ENCODE measurements at regions not wholly inside any gene's neighbourhood (a gene's known extent, or its start where the extent isn't known, plus 50 kb on each side); places are given as distances from the start of the nearest gene placed in this dataset.

DNA sequence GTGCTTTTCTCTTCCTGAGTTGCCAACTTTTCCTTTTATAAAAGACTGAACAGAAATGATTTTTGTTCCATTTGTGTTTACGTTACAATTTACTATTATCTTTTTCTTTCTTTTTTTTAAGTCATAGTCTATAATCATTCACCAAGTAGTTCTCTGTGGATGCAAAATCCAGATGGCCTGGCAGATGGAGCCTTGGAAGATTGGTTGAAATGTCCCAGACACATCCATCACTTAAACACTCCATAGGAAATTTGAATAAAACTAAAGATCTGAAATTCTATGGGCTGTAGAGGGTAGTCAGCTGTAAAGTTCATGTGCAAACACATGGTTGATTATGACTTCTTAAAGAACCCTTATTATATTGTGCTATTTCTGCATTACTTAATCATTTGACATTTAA lies 164.8 kb upstream of the DOCK10 start:
- Histone ChIP-seq H3K9ac (ENCODE audit: low read length) (no peak overlapping the region), H3K4me2 (ENCODE audit: low read length) (no peak overlapping the region), H3K79me2 (ENCODE audit: insufficient read depth, low read length) (no peaks in the 10 kb centered on the region), H4K20me1 (ENCODE audit: insufficient read depth, low read length) (no peaks in the 10 kb centered on the region), H2AFZ (ENCODE audit: low read length) (no peak overlapping the region), H3K27me3 (ENCODE audit: insufficient read depth, low read length) (no peaks in the 10 kb centered on the region), H3K9me2 (ENCODE audit: low read depth, low read length) (no peaks in the 10 kb centered on the region), H3K4me1 (ENCODE audit: insufficient read depth, low read length, severe bottlenecking) (no peaks in the 10 kb centered on the region), H3F3A (ENCODE audit: insufficient read depth, low read length) (no peaks in the 10 kb centered on the region), H3K36me3 (ENCODE audit: insufficient read depth, low read length) (no peaks in the 10 kb centered on the region), H3K27ac (ENCODE audit: low read depth, low read length, poor library complexity, severe bottlenecking) (no peak overlapping the region), H3K9me3 (ENCODE audit: low read length) (no peaks in the 10 kb centered on the region), H3K4me3 (ENCODE audit: low read depth, low read length, poor library complexity, severe bottlenecking) (no peak overlapping the region)
- TF ChIP-seq EZH2 (IDR thresholded peaks at IDR 0.05; ENCODE audit: borderline replicate concordance, low read length) (no peak), CTCF (IDR thresholded peaks at IDR 0.05; ENCODE audit: low read length) (no peak)

GRCh38 chr2:225196579-225196978 lies 154.3 kb upstream of the DOCK10 start:
- H3K4me1 ChIP-seq (ENCODE audit: insufficient read depth, low read length, severe bottlenecking): no peaks in the 10 kb centered on the region
- no peak overlapping the region for H3K9ac ChIP-seq (ENCODE audit: low read length)
- H3K27me3 ChIP-seq (ENCODE audit: insufficient read depth, low read length): no peaks in the 10 kb centered on the region
- no peaks in the 10 kb centered on the region for H4K20me1 ChIP-seq (ENCODE audit: insufficient read depth, low read length)
- no peaks in the 10 kb centered on the region for H3K9me3 ChIP-seq (ENCODE audit: low read length)
- H3K9me2 ChIP-seq (ENCODE audit: low read depth, low read length): no peaks in the 10 kb centered on the region
- no peaks in the 10 kb centered on the region for H3F3A ChIP-seq (ENCODE audit: insufficient read depth, low read length)
- H3K36me3 ChIP-seq (ENCODE audit: insufficient read depth, low read length): no peaks in the 10 kb centered on the region
- no peaks in the 10 kb centered on the region for H3K79me2 ChIP-seq (ENCODE audit: insufficient read depth, low read length)
- TF ChIP-seq EZH2 (IDR thresholded peaks at IDR 0.05; ENCODE audit: borderline replicate concordance, low read length): no peak
- no peak for TF ChIP-seq CTCF (IDR thresholded peaks at IDR 0.05; ENCODE audit: low read length)
- H2AFZ ChIP-seq (ENCODE audit: low read length): no peak overlapping the region
- no peak overlapping the region for H3K27ac ChIP-seq (ENCODE audit: low read depth, low read length, poor library complexity, severe bottlenecking)
- H3K4me2 ChIP-seq (ENCODE audit: low read length): no peak overlapping the region
- H3K4me3 ChIP-seq (ENCODE audit: low read depth, low read length, poor library complexity, severe bottlenecking): no peak overlapping the region

DNA sequence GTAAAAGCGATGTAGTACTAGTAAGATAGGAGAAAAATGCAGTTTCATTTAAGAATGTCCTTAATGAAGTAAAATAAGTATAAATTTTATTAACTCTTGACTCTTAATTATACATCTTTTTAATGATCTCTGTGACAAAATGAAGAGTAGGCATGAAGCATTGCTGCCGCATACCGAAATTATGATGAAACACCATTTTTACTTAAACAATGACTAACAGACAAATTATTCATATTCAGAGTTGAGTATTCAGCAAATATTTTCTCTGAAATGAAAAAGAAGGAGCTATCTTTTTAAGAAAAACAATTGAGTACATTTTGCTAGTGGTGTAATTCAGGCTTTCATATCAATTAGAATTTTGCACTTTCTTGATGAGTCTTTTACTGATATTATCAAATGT lies 150.6 kb upstream of the DOCK10 start:
- no peaks in the 10 kb centered on the region for H3K9me2 ChIP-seq (ENCODE audit: low read depth, low read length)

More for the DNA sequence above, 150.6 kb upstream of the DOCK10 start:
- H3K36me3 ChIP-seq (ENCODE audit: insufficient read depth, low read length): no peaks in the 10 kb centered on the region
- H3K9ac ChIP-seq (ENCODE audit: low read length): no peak overlapping the region
- H3K4me3 ChIP-seq (ENCODE audit: low read depth, low read length, poor library complexity, severe bottlenecking): no peak overlapping the region
- no peaks in the 10 kb centered on the region for H3K79me2 ChIP-seq (ENCODE audit: insufficient read depth, low read length)
- H3K27me3 ChIP-seq (ENCODE audit: insufficient read depth, low read length): no peaks in the 10 kb centered on the region
- H3F3A ChIP-seq (ENCODE audit: insufficient read depth, low read length): no peaks in the 10 kb centered on the region
- H3K27ac ChIP-seq (ENCODE audit: low read depth, low read length, poor library complexity, severe bottlenecking): no peak overlapping the region
- H2AFZ ChIP-seq (ENCODE audit: low read length): no peak overlapping the region
- H3K4me2 ChIP-seq (ENCODE audit: low read length): no peak overlapping the region
- no peak for TF ChIP-seq EZH2 (IDR thresholded peaks at IDR 0.05; ENCODE audit: borderline replicate concordance, low read length)
- no peak for TF ChIP-seq CTCF (IDR thresholded peaks at IDR 0.05; ENCODE audit: low read length)
- no peaks in the 10 kb centered on the region for H3K9me3 ChIP-seq (ENCODE audit: low read length)
- H3K4me1 ChIP-seq (ENCODE audit: insufficient read depth, low read length, severe bottlenecking): no peaks in the 10 kb centered on the region
- no peaks in the 10 kb centered on the region for H4K20me1 ChIP-seq (ENCODE audit: insufficient read depth, low read length)
